Psoas muscle (tissue), 7 donors: ENCODE measurements at regions not wholly inside any gene's neighbourhood (a gene's known extent, or its start where the extent isn't known, plus 50 kb on each side); places are given as distances from the start of the nearest gene placed in this dataset.

Experiments
- ATAC-seq, 4 donors: fragments of 200-7000 bp; cut with Tn5 transposase; one replicate each; pipeline ENCODE4 v1.9.1; 2020; ENCODE audit warnings: moderate library complexity in 3 of 4, mild to moderate bottlenecking in 2 of 4
- DNase-seq, 2 donors: peaks; one replicate each; pipeline ENCODE4 v3.0.0-alpha.2; 2020
- H3K27ac ChIP-seq: fragments of 200-600 bp; one replicate; pipeline ENCODE4 v1.8.0; 2022
- H3K27me3 ChIP-seq, 3 donors: fragments of 200-600 bp in 1 of 3; one replicate each; pipeline versions ENCODE4 v1.6.1 to v1.8.0; 2013 to 2022; ENCODE audit warnings: low read length in 2 of 3, mild to moderate bottlenecking in 2 of 3, moderate library complexity in 1 of 3; ENCODE audit not compliant: insufficient read depth in 3 of 3
- H3K36me3 ChIP-seq, 2 donors: fragments of 200-600 bp in 1 of 2; one replicate each; pipeline versions ENCODE4 v1.6.1 to v1.8.0; 2013 to 2022; ENCODE audit warnings: low read depth in 1 of 2, mild to moderate bottlenecking in 1 of 2, moderate library complexity in 1 of 2; ENCODE audit not compliant: insufficient read depth in 1 of 2
- H3K4me1 ChIP-seq: fragments of 200-600 bp; one replicate; pipeline ENCODE4 v1.8.0; 2022
- H3K4me3 ChIP-seq: fragments of 200-600 bp; one replicate; pipeline ENCODE4 v1.8.0; 2022; ENCODE audit warnings: mild to moderate bottlenecking
- H3K9me3 ChIP-seq: fragments of 200-600 bp; one replicate; pipeline ENCODE4 v1.8.0; 2022
- WGBS, 3 donors: extraction: QIAGEN DNeasy Blood & Tissue Kit; methylation state at CpG; one replicate each; pipeline versions ENCODE4 v1.1.6 to v1.1.7; 2013; 5-methylcytosine and 5-hydroxymethylcytosine counted together
- intact Hi-C, 2 donors: fragments of 100-400 bp; cut with DNase I; formaldehyde crosslinking; loops; one replicate each; pipeline versions ENCODE4 v1.11.0 to v1.14.2; 2022
- TF ChIP-seq, protein P1 (sequence below): fragments of 200-600 bp; IDR thresholded peaks from one replicate; pipeline ENCODE4 v1.8.0; 2022; ENCODE audit warnings: antibody characterized with exemption
- donor health status: healthy with polysubstance abuse.
- donor health status: DM: no; HTN: no; CAD: no; lungs with moderate emphysema.
- donor health status: Bipolar disorder and iron deficiency.
- donor health status: healthy.
- donor health status: DM: yes; HTN: yes; CAD: no.
- donor health status: DM: no; HTN: no; CAD: no.
- donor health status: DM: yes; HTN: yes; CAD: no.

DNA sequence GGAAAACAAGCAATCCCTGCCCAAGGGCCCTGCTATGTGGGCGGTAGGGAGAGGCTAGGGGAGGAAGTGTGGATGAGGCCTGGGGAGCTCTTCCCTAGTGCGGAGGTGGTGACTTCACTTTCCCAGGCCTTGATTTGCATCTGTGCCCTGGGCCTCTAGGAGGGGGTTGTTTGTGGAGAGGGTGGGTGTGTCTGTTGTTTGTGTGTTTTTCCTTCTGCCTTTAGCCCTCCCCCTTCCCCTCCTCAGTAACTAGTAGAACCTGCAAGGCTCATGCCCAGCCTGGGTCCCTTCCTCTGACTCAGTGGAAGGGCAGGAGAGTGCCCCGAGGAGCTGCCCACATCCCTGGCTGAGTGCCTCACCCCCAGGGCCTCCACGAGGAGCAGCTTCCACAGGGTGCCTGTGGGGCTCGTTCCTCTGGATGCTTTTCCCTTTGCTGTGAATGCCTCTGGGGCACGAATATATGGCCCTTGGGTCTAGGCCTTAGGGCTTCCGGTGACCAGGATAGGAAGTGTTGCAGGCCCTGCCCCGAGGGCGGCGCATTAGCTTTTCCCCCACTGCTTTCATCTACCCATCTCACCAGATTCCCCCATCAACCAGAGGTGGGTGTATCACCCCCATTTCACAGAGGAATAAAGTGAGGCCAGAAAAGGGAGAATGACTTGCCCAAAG lies 89.4 kb upstream of the DUSP5 start:
- no peaks in the 10 kb centered on the region for H3K36me3 ChIP-seq
- 86 to 91% (median 89%) methylated on average over 10 of the region's 10 CpGs for WGBS, 3 donors
- no peak for ATAC-seq
- no peaks in the 10 kb centered on the region for H3K27me3 ChIP-seq
- no peaks in the 10 kb centered on the region for H3K9me3 ChIP-seq
- H3K4me3 ChIP-seq: no peak overlapping the region
- TF ChIP-seq, protein P1, sequence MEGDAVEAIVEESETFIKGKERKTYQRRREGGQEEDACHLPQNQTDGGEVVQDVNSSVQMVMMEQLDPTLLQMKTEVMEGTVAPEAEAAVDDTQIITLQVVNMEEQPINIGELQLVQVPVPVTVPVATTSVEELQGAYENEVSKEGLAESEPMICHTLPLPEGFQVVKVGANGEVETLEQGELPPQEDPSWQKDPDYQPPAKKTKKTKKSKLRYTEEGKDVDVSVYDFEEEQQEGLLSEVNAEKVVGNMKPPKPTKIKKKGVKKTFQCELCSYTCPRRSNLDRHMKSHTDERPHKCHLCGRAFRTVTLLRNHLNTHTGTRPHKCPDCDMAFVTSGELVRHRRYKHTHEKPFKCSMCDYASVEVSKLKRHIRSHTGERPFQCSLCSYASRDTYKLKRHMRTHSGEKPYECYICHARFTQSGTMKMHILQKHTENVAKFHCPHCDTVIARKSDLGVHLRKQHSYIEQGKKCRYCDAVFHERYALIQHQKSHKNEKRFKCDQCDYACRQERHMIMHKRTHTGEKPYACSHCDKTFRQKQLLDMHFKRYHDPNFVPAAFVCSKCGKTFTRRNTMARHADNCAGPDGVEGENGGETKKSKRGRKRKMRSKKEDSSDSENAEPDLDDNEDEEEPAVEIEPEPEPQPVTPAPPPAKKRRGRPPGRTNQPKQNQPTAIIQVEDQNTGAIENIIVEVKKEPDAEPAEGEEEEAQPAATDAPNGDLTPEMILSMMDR: no peak
- H3K27ac ChIP-seq: no peak overlapping the region
- intact Hi-C loops: no loop called here
- no peaks in the 10 kb centered on the region for H3K4me1 ChIP-seq
- no peak for DNase-seq

- ATAC-seq (no peak), DNase-seq (no peak)
- TF ChIP-seq, protein P1: no peak
- Histone ChIP-seq H3K9me3 (no peaks in the 10 kb centered on the region), H3K36me3 (no peaks in the 10 kb centered on the region), H3K4me1 (no peaks in the 10 kb centered on the region), H3K27me3 (no peaks in the 10 kb centered on the region), H3K4me3 (no peak overlapping the region), H3K27ac (no peak overlapping the region)
- intact Hi-C loops: no loop called here
- 85 to 90% (median 90%) methylated on average over 8 of the region's 8 CpGs for WGBS, 3 donors
Observed at GRCh38 chr10:110408943-110409342, 88.8 kb upstream of the DUSP5 start.

DNA sequence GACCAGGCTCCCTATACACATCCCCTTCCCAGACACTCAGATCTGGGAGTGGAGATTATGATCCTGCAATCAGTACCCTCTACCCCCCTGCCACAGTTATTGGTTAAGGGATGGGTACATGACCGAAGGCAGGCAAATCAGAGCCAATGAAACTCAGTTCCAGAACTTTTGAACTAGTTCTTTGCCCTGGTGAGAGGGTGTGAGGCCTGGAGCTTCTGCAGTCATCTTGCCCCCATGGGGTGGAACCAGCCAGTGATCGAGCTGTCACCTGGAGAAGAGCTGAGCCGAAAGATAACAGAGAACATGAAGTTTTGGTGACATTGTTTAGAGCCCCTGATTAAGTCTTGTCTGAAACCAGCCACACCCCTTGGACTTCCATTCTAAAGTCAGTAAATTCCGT lies 88.2 kb upstream of the DUSP5 start:
- DNase-seq (no peak), ATAC-seq (no peak)
- no peak overlapping the region for H3K27ac ChIP-seq
- H3K36me3 ChIP-seq: no peaks in the 10 kb centered on the region
- no peaks in the 10 kb centered on the region for H3K27me3 ChIP-seq
- H3K4me3 ChIP-seq: no peak overlapping the region
- TF ChIP-seq, protein P1: no peak
- 90 to 94% (median 91%) methylated on average over 4 of the region's 4 CpGs for WGBS, 3 donors
- no peaks in the 10 kb centered on the region for H3K9me3 ChIP-seq
- no peaks in the 10 kb centered on the region for H3K4me1 ChIP-seq
- intact Hi-C loops: no loop called here

- Histone ChIP-seq H3K4me3 (no peak overlapping the region), H3K36me3 (no peaks in the 10 kb centered on the region), H3K27ac (no peak overlapping the region), H3K9me3 (no peaks in the 10 kb centered on the region), H3K27me3 (no peaks in the 10 kb centered on the region), H3K4me1 (no peaks in the 10 kb centered on the region)
- TF ChIP-seq, protein P1: no peak
- intact Hi-C loops: no loop called here
- DNase-seq: no peak
- ATAC-seq: no peak
- 93 to 96% (median 96%) methylated on average over 4 of the region's 4 CpGs for WGBS, 3 donors
Observed at GRCh38 chr10:110409926-110410325, 87.8 kb upstream of the DUSP5 start.
